ENCODE measurements at regions not wholly inside any gene's neighbourhood (a gene's known extent, or its start where the extent isn't known, plus 50 kb on each side); places are given as distances from the start of the nearest gene placed in this dataset.
"Not testable (repeated sequence)": the region's sequence is repeated elsewhere in the genome, so short reads cannot be mapped to it uniquely, and the experiment has no call there.

- DNase-seq: no peak
Observed at GRCh38 chrX:40853816-40854123, 118.4 kb upstream of the MED14 start.

GRCh38 chrX:40854242-40854641 is 118.9 kb upstream of the MED14 start:
- no peak for DNase-seq

- DNase-seq: no peak
Observed at GRCh38 chrX:40855411-40855810, 120.1 kb upstream of the MED14 start.

GRCh38 chrX:40855932-40856515 is 120.7 kb upstream of the MED14 start:
- no peak for DNase-seq

- not testable (repeated sequence) for DNase-seq
Observed at GRCh38 chrX:40861952-40862554, 126.7 kb upstream of the MED14 start.

- not testable (repeated sequence) for DNase-seq
Observed at GRCh38 chrX:40863260-40863659, 127.9 kb upstream of the MED14 start.

- DNase-seq: no peak
Observed at GRCh38 chrX:40863671-40864070, 128.3 kb upstream of the MED14 start.

GRCh38 chrX:40864972-40865371 is 129.6 kb upstream of the MED14 start:
- DNase-seq: no peak

- DNase-seq: no peak
Observed at GRCh38 chrX:40866893-40867292, 131.6 kb upstream of the MED14 start.

GRCh38 chrX:40867352-40867751 is 132.0 kb upstream of the MED14 start:
- no peak for DNase-seq

GRCh38 chrX:40868868-40869267 is 133.5 kb upstream of the MED14 start:
- no peak for DNase-seq

GRCh38 chrX:40870982-40871381 is 135.6 kb upstream of the MED14 start:
- not testable (repeated sequence) for DNase-seq

- no peak for DNase-seq
Observed at GRCh38 chrX:40871385-40872082, 136.2 kb upstream of the MED14 start.

GRCh38 chrX:40872351-40872750 is 137.0 kb upstream of the MED14 start:
- no peak for DNase-seq

- no peak for DNase-seq
Observed at GRCh38 chrX:40875476-40875875, 140.1 kb upstream of the MED14 start.

- no peak for DNase-seq
Observed at GRCh38 chrX:40877887-40878286, 142.5 kb upstream of the MED14 start.

GRCh38 chrX:40878766-40879165 is 143.4 kb upstream of the MED14 start:
- no peak for DNase-seq

GRCh38 chrX:40879172-40879571 is 143.8 kb upstream of the MED14 start:
- not testable (repeated sequence) for DNase-seq

GRCh38 chrX:40880712-40881111 is 145.4 kb upstream of the MED14 start:
- DNase-seq: no peak

- no peak for DNase-seq
Observed at GRCh38 chrX:40883021-40883619, 147.8 kb upstream of the MED14 start.

- no peak for DNase-seq
Observed at GRCh38 chrX:40885989-40886388, 150.6 kb upstream of the MED14 start.

- DNase-seq: no peak
Observed at GRCh38 chrX:40887476-40887875, 152.1 kb upstream of the MED14 start.

- DNase-seq: no peak
Observed at GRCh38 chrX:40891798-40892197, 156.5 kb upstream of the MED14 start.

- no peak for DNase-seq
Observed at GRCh38 chrX:40893251-40893910, 158.0 kb upstream of the MED14 start.
